SU-DHL-6 (cell line): ENCODE measurements at regions not wholly inside any gene's neighbourhood (a gene's known extent, or its start where the extent isn't known, plus 50 kb on each side); places are given as distances from the start of the nearest gene placed in this dataset.

Experiments used
- EZH2phosphoT487 ChIP-seq: fragments of 200-600 bp; sonication (generic), shearing (Covaris generic); conservative IDR thresholded peaks from 2 replicates; pipeline ENCODE4 v1.6.1; 2018; ENCODE audit warnings: mild to moderate bottlenecking, antibody characterized with exemption, low read length, moderate library complexity, mixed read lengths
- TF ChIP-seq, protein P1 (sequence below): fragments of 200-600 bp; sonication (generic); IDR thresholded peaks from one replicate; pipeline ENCODE4 v1.5.1; 2017; ENCODE audit warnings: antibody characterized with exemption, mild to moderate bottlenecking, low read length, moderate library complexity; ENCODE audit not compliant: insufficient read depth, poor library complexity, severe bottlenecking

DNA sequence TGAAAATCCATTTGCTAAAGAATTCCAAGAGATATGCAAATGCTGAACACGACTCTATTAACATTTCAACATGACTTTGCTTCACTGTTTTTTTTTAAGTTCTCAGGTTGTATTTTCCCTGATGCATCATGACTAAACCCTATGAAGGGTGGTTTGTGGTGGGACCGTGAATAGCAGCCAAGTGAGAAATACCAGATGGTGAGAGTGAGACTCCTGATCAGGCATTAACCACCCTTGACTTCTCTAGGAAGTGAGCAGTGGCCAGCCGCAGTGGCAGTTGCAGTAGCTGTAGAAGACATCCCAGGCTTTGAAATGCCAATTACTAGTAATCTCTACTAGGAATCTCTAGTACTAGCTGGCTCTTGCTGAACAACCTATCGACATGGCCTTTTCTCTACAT lies 383.4 kb downstream of the FAM133A start:
- TF ChIP-seq, protein P1, sequence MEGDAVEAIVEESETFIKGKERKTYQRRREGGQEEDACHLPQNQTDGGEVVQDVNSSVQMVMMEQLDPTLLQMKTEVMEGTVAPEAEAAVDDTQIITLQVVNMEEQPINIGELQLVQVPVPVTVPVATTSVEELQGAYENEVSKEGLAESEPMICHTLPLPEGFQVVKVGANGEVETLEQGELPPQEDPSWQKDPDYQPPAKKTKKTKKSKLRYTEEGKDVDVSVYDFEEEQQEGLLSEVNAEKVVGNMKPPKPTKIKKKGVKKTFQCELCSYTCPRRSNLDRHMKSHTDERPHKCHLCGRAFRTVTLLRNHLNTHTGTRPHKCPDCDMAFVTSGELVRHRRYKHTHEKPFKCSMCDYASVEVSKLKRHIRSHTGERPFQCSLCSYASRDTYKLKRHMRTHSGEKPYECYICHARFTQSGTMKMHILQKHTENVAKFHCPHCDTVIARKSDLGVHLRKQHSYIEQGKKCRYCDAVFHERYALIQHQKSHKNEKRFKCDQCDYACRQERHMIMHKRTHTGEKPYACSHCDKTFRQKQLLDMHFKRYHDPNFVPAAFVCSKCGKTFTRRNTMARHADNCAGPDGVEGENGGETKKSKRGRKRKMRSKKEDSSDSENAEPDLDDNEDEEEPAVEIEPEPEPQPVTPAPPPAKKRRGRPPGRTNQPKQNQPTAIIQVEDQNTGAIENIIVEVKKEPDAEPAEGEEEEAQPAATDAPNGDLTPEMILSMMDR, result no peak
- TF ChIP-seq EZH2phosphoT487, result no peak
